CD4-positive, alpha-beta T cell treated with Interleukin-21 for 1 hour (primary cell): ENCODE measurements at regions not wholly inside any gene's neighbourhood (a gene's known extent, or its start where the extent isn't known, plus 50 kb on each side); places are given as distances from the start of the nearest gene placed in this dataset.

Source experiments
- DNase-seq: peaks from one replicate; pipeline ENCODE4 v3.0.0-alpha.2; 2020

- no peak for DNase-seq
Measured at GRCh38 chrX:42616981-42617380, 161.0 kb downstream of the PPP1R2C start.

GRCh38 chrX:42615161-42615563 is 162.8 kb downstream of the PPP1R2C start:
- no peak for DNase-seq

GRCh38 chrX:42606591-42606990 is 171.4 kb downstream of the PPP1R2C start:
- DNase-seq: no peak

DNA sequence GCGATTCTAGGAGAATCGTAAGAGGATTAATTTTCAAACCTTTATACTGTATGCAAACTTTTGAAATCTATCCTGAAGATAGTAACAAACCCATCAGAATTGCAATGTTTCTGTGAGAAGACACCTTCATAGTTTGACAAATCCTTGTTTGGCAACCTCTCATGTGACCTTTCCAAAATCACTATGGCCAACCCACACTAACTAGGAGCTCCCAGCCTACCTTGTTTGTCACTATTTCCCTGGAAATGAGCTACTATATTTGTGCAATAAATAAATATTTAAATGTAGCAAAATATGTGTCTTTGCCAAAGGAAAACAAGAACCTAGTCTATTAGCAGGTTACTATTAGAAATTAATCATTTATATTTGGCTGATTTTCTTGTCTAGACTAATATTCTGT is 173.7 kb downstream of the PPP1R2C start:
- DNase-seq: no peak

DNA sequence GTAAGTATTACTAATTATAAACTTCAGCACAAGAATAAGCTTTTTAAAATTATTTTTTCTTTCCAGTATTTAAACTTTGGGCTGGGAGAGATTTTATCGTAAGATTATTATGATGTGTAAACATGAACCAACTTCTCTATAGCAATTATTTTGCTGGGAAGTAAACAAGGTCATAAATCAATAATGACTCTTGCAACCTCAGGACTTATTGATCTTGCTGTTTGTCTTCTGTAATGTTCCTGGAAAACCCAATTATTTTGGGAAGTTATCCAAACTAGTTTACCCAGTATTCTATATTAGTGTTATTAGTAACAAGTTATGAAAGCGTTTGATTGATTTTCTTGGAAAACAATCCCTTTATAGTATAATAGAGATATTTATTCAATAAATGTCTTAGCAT is 174.9 kb downstream of the PPP1R2C start:
- no peak for DNase-seq

- DNase-seq: no peak
Measured at GRCh38 chrX:42602566-42602965, 175.4 kb downstream of the PPP1R2C start.

- DNase-seq: no peak
Measured at GRCh38 chrX:42602136-42602535, 175.8 kb downstream of the PPP1R2C start.

DNA sequence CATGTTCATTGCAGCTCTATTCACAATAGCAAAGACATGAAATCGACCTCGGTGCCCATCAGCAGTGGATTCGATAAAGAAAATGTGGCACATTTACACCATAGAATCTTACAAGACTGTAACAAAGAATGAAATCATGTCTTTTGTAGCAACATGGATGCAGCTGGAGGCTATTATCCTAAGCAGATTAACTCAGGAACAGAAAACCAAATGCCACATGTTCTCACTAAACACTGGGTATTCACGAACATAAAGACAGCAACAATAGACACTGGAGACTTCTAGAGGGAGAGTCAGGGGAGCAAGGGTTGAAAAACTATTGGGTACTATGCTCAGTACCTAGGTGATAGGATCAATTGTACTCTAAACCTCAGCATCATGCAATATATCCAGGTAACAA is 180.5 kb downstream of the PPP1R2C start:
- no peak for DNase-seq

DNA sequence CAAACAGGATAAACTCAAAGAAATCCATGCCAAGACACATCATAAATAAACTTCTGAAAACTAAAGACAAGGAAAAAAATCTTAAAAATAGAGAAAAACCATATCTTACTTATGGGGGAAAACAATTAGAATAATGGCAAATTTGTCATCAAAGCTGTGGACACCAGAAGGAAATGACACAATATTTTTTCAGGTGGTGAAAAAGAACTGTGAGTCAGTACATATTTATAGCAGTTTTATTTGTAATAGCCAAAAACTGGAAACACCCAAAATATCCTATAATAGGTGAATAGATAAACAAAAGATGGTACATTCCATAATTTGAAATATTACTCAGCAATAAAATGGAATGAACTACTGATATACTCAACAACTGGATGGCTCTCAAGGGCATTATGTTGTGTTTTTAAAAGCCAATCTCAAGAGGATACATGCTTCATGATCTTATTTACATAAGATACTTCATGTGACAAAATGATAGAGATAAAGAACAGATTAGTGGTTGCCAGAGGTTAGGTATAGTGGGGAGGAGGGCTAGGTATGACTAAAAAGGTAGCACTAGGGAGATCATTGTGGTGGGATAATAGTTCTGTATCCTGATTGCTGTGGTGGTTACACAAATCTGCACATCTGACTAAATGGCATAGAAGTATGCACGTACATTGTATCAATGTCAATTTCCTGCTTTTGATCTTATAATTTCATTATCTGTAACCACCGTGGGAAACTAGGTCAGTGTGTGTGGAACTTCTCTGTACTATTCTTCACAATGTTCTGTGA is 191.9 kb downstream of the PPP1R2C start:
- no peak for DNase-seq

DNA sequence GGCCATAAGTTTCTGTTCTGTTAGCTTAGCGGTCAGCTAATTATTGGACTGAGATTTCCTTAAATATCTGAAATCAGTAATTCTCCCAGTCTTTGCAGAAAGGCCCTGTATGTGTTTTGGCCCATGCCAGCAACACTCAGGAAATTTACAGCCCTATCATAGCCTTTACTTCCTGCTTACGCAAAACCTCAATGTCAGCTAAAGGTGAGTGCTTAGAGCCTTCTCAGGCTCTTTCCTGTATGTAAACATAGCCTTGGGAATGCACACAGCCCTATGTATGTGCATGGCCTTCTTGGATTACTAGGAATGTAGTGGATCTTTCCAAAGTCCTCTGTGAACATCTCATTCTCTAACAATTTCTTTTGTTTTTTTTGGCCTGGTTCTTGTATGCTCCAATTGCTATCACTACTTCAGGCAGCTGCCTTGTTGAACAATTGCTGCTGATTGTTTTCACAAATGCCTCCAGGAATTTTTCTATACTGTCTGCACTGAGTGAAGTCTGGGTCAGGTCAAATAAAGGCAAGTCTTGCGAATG is 200.0 kb downstream of the PPP1R2C start:
- peak; percentile 6 for DNase-seq

GRCh38 chrX:42567268-42567667 is 210.7 kb downstream of the PPP1R2C start:
- DNase-seq: no peak

DNA sequence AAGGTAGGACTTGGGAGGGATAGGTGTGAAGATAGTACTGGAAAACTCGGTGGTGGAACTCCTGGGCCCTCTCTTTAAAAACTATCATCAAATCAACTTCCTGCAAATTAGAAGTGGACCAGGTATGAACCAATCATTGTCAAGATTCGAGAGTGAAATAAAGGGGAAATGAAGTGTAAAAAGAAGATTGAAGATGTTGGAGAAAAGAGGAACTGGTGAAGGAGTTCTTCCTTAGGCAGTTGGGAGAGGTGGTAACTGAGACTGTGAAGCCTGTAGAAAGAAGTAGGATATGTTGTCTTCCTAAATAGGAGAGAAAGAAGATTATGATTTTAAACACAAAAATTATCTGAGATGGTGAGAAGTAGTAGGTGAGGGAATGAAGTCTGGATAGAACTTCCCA is 212.2 kb downstream of the PPP1R2C start:
- no peak for DNase-seq

DNA sequence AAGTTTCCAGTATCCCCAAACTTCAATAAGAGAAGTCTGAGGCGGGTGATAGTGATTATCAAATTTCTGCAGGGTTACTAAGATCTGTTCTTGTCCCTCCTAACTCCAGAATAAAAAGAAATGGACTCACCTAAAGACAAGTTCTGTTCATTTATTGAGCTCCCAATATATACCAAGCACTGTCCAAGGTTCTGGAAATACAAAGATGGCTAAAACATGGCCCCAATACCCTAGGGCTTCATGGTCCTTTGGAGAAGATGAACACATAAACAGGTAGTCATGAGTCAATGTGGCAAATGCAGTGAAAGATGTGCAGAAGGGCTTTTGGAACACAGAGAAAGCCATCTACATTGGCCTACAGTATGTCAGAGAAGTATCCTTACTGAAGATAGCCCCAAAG is 231.2 kb downstream of the PPP1R2C start:
- DNase-seq: no peak

GRCh38 chrX:42544883-42545282 is 233.1 kb downstream of the PPP1R2C start:
- DNase-seq: no peak

- DNase-seq: no peak
Measured at GRCh38 chrX:42541554-42541953, 236.4 kb downstream of the PPP1R2C start.

- no peak for DNase-seq
Measured at GRCh38 chrX:42540146-42540545, 237.8 kb downstream of the PPP1R2C start.

- DNase-seq: no peak
Measured at GRCh38 chrX:42538405-42538804, 239.6 kb downstream of the PPP1R2C start.

- DNase-seq: no peak
Measured at GRCh38 chrX:42536286-42536685, 241.7 kb downstream of the PPP1R2C start.

GRCh38 chrX:42535233-42535632 is 242.7 kb downstream of the PPP1R2C start:
- DNase-seq: no peak

DNA sequence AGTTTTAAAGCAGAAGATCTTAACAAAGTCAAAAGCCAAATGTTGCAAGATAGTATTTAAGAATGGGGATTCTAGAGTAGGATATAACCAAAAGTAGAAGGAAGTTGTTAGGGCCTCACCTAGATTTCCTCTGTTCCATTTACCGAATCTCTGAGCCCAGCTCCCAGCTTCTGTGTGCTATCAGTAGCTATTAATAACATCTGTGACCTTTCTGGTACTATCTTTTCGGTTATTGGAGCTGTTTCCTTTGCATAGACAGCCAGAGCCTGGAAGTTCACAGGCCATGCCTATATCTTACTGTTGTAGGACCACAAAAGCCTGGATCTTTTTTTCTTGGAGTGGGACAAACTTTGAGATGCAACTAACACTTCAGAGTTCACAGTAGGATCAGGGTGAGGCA is 244.2 kb downstream of the PPP1R2C start:
- no peak for DNase-seq

- DNase-seq: peak; percentile 62
Measured at GRCh38 chrX:42531441-42531840, 246.5 kb downstream of the PPP1R2C start.

- DNase-seq: no peak
Measured at GRCh38 chrX:42530027-42530426, 247.9 kb downstream of the PPP1R2C start.

DNA sequence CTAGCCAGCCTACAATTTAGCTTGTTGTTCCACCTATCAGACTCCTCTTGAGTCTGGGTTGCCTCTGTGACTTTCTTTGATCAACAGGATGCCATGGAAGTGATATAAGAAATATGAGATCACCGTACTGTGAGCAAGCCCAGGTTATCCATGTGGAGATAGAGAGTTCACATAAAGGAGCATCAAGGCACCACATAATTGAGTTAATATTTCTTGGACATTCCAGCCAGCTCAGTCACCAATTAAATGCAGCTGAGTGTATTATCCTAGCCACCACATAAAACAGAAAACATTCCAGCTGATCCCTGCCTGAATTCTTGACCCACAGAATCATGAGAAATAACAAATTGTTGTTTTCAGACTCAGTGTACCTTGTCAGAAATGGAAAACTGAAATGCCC is 253.6 kb downstream of the PPP1R2C start:
- DNase-seq: no peak

DNA sequence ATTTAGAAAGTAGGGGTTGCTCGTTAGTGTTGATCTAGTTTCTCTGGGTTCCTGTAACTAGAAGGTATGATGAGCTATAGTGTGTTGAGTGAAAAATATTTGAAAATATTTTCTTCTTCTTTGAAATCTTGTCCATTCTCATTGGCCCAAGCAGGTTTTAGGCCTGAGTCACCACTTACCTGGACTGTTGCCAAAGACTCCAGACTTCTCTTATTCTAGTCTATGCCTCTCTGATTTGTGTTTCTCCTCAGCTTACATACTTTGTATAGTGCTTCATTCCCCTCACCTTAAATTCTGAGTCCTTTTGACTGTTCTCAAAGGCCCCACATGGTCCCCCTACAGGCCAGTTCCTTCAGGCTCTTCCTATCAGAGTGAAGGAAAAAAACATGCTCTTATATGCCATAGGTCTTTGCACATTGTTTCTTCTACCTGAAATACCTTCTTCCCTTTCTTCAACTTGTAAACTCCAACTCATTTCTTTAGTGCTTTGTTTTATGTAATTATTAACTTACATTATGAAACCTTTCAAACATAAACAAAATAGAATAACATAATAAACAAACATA is 258.2 kb downstream of the PPP1R2C start:
- no peak for DNase-seq

DNA sequence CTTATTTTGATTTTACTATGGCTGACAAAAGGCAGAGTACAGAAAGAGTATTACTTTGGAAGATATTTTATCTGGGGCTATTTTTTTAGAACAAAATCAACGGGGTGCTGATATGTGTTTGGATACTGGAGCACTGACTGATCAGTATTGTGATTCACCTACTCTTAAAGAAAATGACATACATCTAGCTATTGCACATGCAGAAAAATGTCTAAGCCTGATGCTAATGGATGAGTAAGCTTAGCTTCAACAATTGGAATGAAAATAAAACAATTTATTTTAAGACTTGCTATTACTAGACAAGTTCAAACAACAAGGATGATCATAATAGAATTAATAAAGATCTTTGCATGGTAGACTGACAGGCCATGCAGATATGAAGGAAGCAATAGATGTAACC is 262.0 kb downstream of the PPP1R2C start:
- DNase-seq: no peak
